Testis (tissue), 2 donors: ENCODE measurements at regions not wholly inside any gene's neighbourhood (a gene's known extent, or its start where the extent isn't known, plus 50 kb on each side); places are given as distances from the start of the nearest gene placed in this dataset.

Source experiments
- POLR2A ChIP-seq: fragments of 450-650 bp; IDR thresholded peaks from one replicate; pipeline ENCODE4 v1.6.1; 2017; ENCODE audit warnings: antibody characterized with exemption, mild to moderate bottlenecking, moderate library complexity
- TF ChIP-seq, protein P1 (sequence below), 3 experiments: fragments of 450-650 bp in 2 of 3; fragments of 200-600 bp in 1 of 3; sonication (generic) in 1 of 3; IDR thresholded peaks; one replicate each; pipeline ENCODE4 v1.5.1; 2016 to 2019; ENCODE audit warnings: antibody characterized with exemption in 3 of 3, mild to moderate bottlenecking in 2 of 3, moderate library complexity in 1 of 3

DNA sequence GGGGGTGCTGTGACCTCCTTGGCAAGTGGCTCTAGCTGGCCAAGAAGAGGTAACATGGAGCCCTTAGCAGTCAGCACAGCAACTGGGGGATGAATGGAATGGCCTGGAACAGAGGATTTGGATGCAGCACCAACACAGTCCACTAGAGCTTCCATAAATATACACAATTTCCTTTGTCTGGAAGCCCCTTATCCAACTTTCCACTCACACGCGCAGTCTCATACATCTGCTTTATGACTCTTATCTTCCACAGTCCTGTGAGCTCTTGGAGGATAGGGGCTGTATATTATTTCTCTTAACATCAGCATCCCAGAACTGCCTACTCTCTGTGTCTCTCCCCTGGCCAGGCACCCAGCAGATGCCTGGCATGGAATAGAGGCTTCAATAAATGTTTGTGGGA lies 235.6 kb upstream of the MAF start:
- TF ChIP-seq, protein P1, sequence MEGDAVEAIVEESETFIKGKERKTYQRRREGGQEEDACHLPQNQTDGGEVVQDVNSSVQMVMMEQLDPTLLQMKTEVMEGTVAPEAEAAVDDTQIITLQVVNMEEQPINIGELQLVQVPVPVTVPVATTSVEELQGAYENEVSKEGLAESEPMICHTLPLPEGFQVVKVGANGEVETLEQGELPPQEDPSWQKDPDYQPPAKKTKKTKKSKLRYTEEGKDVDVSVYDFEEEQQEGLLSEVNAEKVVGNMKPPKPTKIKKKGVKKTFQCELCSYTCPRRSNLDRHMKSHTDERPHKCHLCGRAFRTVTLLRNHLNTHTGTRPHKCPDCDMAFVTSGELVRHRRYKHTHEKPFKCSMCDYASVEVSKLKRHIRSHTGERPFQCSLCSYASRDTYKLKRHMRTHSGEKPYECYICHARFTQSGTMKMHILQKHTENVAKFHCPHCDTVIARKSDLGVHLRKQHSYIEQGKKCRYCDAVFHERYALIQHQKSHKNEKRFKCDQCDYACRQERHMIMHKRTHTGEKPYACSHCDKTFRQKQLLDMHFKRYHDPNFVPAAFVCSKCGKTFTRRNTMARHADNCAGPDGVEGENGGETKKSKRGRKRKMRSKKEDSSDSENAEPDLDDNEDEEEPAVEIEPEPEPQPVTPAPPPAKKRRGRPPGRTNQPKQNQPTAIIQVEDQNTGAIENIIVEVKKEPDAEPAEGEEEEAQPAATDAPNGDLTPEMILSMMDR (IDR thresholded peaks at IDR 0.05): no peak
- no peak for TF ChIP-seq POLR2A
